Lower lobe of right lung (tissue), 2 donors: ENCODE measurements at regions not wholly inside any gene's neighbourhood (a gene's known extent, or its start where the extent isn't known, plus 50 kb on each side); places are given as distances from the start of the nearest gene placed in this dataset.

Source experiments
- ATAC-seq, 2 donors: fragments of 200-7000 bp; cut with Tn5 transposase; one replicate each; pipeline ENCODE4 v1.9.1; 2020 to 2022; ENCODE audit warnings: mild to moderate bottlenecking in 2 of 2, moderate library complexity in 2 of 2
- DNase-seq: peaks from one replicate; pipeline ENCODE4 v3.0.0-alpha.2; 2020
- H3K27ac ChIP-seq: fragments of 200-600 bp; one replicate; pipeline ENCODE4 v1.8.0; 2022
- H3K27me3 ChIP-seq: fragments of 200-600 bp; one replicate; pipeline ENCODE4 v1.8.0; 2022; ENCODE audit warnings: low read depth
- H3K36me3 ChIP-seq: fragments of 200-600 bp; one replicate; pipeline ENCODE4 v1.8.0; 2022; ENCODE audit warnings: mild to moderate bottlenecking
- H3K4me1 ChIP-seq: fragments of 200-600 bp; one replicate; pipeline ENCODE4 v1.8.0; 2022
- H3K4me3 ChIP-seq: fragments of 200-600 bp; one replicate; pipeline ENCODE4 v1.8.0; 2022; ENCODE audit warnings: mild to moderate bottlenecking
- H3K9me3 ChIP-seq: fragments of 200-600 bp; one replicate; pipeline ENCODE4 v1.8.0; 2022
- intact Hi-C: fragments of 100-400 bp; cut with DNase I; formaldehyde crosslinking; loops from one replicate; pipeline ENCODE4 v1.11.0; 2022
- TF ChIP-seq, protein P1 (sequence below): fragments of 200-600 bp; IDR thresholded peaks from one replicate; pipeline ENCODE4 v1.8.0; 2022; ENCODE audit warnings: antibody characterized with exemption, mild to moderate bottlenecking
- donor health status: DM: no; HTN: yes; CAD: no; lungs with severe emphysema.

DNA sequence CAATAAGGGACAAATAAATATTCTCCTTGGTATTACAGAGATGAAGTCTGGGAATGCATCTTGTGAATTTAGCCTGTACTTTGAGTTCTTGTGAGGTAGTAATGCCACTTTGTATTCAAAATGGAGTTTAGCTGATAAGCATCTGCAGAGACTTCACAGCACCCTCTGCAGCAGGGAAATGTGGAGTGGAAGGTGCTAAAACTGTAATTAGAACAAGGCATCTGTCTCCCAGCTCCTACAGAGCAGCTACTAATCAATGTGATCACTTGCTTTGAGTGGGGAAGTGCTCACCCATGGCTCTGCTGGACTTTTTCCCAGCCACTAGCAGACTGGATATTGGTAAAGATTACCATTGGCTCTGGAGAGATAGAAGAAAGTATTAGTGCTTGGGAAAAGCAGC, 56.2 kb upstream of the TMEFF2 start:
- Histone ChIP-seq H3K9me3 (no peaks in the 10 kb centered on the region), H3K4me1 (no peaks in the 10 kb centered on the region), H3K27me3 (no peaks in the 10 kb centered on the region), H3K36me3 (no peaks in the 10 kb centered on the region), H3K27ac (no peak overlapping the region), H3K4me3 (no peak overlapping the region)
- DNase-seq: no peak
- intact Hi-C loops: no loop called here
- no peak for ATAC-seq
- TF ChIP-seq, protein P1, sequence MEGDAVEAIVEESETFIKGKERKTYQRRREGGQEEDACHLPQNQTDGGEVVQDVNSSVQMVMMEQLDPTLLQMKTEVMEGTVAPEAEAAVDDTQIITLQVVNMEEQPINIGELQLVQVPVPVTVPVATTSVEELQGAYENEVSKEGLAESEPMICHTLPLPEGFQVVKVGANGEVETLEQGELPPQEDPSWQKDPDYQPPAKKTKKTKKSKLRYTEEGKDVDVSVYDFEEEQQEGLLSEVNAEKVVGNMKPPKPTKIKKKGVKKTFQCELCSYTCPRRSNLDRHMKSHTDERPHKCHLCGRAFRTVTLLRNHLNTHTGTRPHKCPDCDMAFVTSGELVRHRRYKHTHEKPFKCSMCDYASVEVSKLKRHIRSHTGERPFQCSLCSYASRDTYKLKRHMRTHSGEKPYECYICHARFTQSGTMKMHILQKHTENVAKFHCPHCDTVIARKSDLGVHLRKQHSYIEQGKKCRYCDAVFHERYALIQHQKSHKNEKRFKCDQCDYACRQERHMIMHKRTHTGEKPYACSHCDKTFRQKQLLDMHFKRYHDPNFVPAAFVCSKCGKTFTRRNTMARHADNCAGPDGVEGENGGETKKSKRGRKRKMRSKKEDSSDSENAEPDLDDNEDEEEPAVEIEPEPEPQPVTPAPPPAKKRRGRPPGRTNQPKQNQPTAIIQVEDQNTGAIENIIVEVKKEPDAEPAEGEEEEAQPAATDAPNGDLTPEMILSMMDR: no peak

DNA sequence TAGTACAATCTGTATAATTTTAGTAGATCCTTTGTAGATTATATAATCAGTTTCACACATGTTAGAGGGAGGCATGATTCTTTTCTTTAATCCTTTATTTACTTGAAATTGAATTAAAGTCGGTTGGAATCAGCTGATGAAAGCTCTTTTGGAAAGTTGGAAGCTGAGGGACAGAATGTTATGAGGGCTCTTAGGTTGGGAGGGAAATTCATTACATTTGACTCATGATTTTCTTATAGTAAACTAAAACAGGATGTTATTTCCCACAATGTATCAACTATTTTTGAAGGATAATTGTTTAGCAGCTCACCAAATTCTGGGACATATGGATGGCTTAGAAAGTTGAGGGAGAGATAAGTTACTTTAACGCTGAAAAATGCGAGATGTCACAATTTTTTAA, 52.7 kb upstream of the TMEFF2 start:
- TF ChIP-seq, protein P1: no peak
- Histone ChIP-seq H3K4me3 (no peak overlapping the region), H3K27ac (no peak overlapping the region), H3K36me3 (no peaks in the 10 kb centered on the region), H3K9me3 (no peaks in the 10 kb centered on the region), H3K27me3 (no peaks in the 10 kb centered on the region), H3K4me1 (no peaks in the 10 kb centered on the region)
- ATAC-seq (no peak), DNase-seq (no peak)
- intact Hi-C loops: no loop called here

DNA sequence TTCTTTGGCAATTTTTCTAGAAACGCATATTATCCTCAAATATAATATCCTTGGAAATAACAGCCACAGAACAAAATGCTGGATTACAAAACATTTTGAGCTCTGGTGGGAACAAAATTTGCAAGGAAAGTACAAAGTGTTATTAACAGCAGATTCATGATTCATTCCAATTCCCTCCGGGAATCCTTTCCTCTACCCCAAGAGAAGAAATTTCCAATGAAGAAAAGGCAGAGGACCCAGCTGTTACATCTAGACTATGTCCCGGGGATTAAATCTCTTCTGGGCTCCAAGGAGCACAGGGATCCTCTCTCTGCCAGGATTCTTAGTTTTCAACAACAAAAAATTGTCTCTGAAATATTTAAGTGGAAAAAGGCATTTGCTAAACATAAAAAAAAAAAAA, 51.6 kb upstream of the TMEFF2 start:
- intact Hi-C loops: no loop called here
- Histone ChIP-seq H3K27ac (no peak overlapping the region), H3K4me1 (no peaks in the 10 kb centered on the region), H3K9me3 (no peaks in the 10 kb centered on the region), H3K27me3 (no peaks in the 10 kb centered on the region), H3K4me3 (no peak overlapping the region), H3K36me3 (no peaks in the 10 kb centered on the region)
- ATAC-seq (no peak), DNase-seq (no peak)
- TF ChIP-seq, protein P1: no peak

DNA sequence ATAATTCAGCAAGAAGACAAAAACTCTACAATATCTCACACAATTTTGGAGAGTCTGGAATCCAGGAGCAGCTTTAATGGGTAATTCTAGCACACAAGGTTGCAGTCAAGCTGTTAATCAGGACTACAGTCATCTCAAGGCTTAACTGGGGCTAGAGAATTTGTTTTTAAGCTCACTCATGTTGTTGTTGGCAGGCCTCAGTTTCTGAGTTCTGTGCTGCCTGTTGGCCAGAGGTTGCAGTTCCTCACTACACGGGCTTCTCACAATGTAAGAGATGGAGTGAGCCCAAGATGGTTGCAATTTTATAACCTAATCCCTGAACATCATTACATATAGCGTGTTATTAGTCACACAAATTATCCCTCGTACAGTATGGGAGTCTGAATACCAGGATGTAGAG, 50.6 kb upstream of the TMEFF2 start:
- ATAC-seq (no peak), DNase-seq (no peak)
- TF ChIP-seq, protein P1: no peak
- no peaks in the 10 kb centered on the region for H3K4me1 ChIP-seq
- no peak overlapping the region for H3K4me3 ChIP-seq
- no peak overlapping the region for H3K27ac ChIP-seq
- intact Hi-C loops: no loop called here
- H3K9me3 ChIP-seq: no peaks in the 10 kb centered on the region
- no peaks in the 10 kb centered on the region for H3K36me3 ChIP-seq
- H3K27me3 ChIP-seq: no peaks in the 10 kb centered on the region
